ENCODE measurements at regions not wholly inside any gene's neighbourhood (a gene's known extent, or its start where the extent isn't known, plus 50 kb on each side); places are given as distances from the start of the nearest gene placed in this dataset.
A peak's percentile ranks its signal among the peaks of the same experiment; 100 is the strongest.

GRCh38 chr14:104287301-104288009, 149.1 kb downstream of the KIF26A start:
- TF ChIP-seq POLR2A (IDR thresholded peaks at IDR 0.05) (no peak), CTCF (IDR thresholded peaks at IDR 0.05) (no peak)
- no peaks in the 10 kb centered on the region for H3K36me3 ChIP-seq (replicated peaks in 1 of 2)
- H3K4me3 ChIP-seq: no peak overlapping the region
- H3K4me1 ChIP-seq (replicated peaks in 1 of 2): no peaks in the 10 kb centered on the region
- H3K27ac ChIP-seq: no peak overlapping the region
- no peaks in the 10 kb centered on the region for H3K27me3 ChIP-seq
- intact Hi-C loops (cut with DNase I): no loop called here
- DNase-seq: peak in 2 of 7 donors; percentile 6 to 11
- 85 to 94% (median 90%) methylated on average over 5 to 11 of the region's 11 CpGs for WGBS, 4 donors
- H3K9me3 ChIP-seq (replicated peaks in 1 of 3): no peaks in the 10 kb centered on the region

GRCh38 chr14:104288272-104288671, 149.9 kb downstream of the KIF26A start:
- peak in 4 of 7 donors; percentile 3 to 38 (median 11) for DNase-seq
- no peaks in the 10 kb centered on the region for H3K27me3 ChIP-seq
- H3K27ac ChIP-seq: no peak overlapping the region
- H3K4me1 ChIP-seq (replicated peaks in 1 of 2): no peaks in the 10 kb centered on the region
- TF ChIP-seq CTCF (IDR thresholded peaks at IDR 0.05) (no peak), POLR2A (IDR thresholded peaks at IDR 0.05) (no peak)
- H3K9me3 ChIP-seq (replicated peaks in 1 of 3): no peaks in the 10 kb centered on the region
- intact Hi-C loops (cut with DNase I): no loop called here
- 82 to 90% (median 87%) methylated on average over 2 to 12 of the region's 12 CpGs for WGBS, 4 donors
- no peaks in the 10 kb centered on the region for H3K36me3 ChIP-seq (replicated peaks in 1 of 2)
- no peak overlapping the region for H3K4me3 ChIP-seq

GRCh38 chr14:104289507-104289906, 151.1 kb downstream of the KIF26A start:
- intact Hi-C loops (cut with DNase I): no loop called here
- H3K36me3 ChIP-seq (replicated peaks in 1 of 2): no peaks in the 10 kb centered on the region
- 39 to 53% (median 46%) methylated on average over 3 of the region's 3 CpGs for WGBS, 4 donors
- TF ChIP-seq POLR2A (IDR thresholded peaks at IDR 0.05): no peak
- TF ChIP-seq CTCF (IDR thresholded peaks at IDR 0.05): no peak
- no peak overlapping the region for H3K27ac ChIP-seq
- H3K9me3 ChIP-seq (replicated peaks in 1 of 3): no peaks in the 10 kb centered on the region
- H3K4me3 ChIP-seq: no peak overlapping the region
- no peaks in the 10 kb centered on the region for H3K4me1 ChIP-seq (replicated peaks in 1 of 2)
- DNase-seq: peak in 5 of 7 donors; percentile 5 to 48 (median 18)
- H3K27me3 ChIP-seq: no peaks in the 10 kb centered on the region

- TF ChIP-seq CTCF (IDR thresholded peaks at IDR 0.05) (no peak), POLR2A (IDR thresholded peaks at IDR 0.05) (no peak)
- WGBS, 4 donors: 63 to 83% (median 73%) methylated on average over 12 to 14 of the region's 14 CpGs
- H3K27ac ChIP-seq: no peak overlapping the region
- H3K4me3 ChIP-seq: no peak overlapping the region
- H3K36me3 ChIP-seq (replicated peaks in 1 of 2): no peaks in the 10 kb centered on the region
- peak in 6 of 7 donors; percentile 0 to 59 (median 10) for DNase-seq
- H3K9me3 ChIP-seq (replicated peaks in 1 of 3): no peaks in the 10 kb centered on the region
- no peaks in the 10 kb centered on the region for H3K27me3 ChIP-seq
- intact Hi-C loops (cut with DNase I): no loop called here
- no peaks in the 10 kb centered on the region for H3K4me1 ChIP-seq (replicated peaks in 1 of 2)
These were observed 151.8 kb downstream of the KIF26A start for GRCh38 chr14:104290058-104290667.

All from adrenal gland (tissue), 9 donors.